SU-DHL-6 (cell line): ENCODE measurements at regions not wholly inside any gene's neighbourhood (a gene's known extent, or its start where the extent isn't known, plus 50 kb on each side); places are given as distances from the start of the nearest gene placed in this dataset.

Experiments used
- CTCF ChIP-seq: fragments of 200-600 bp; sonication (generic); IDR thresholded peaks from one replicate; pipeline ENCODE4 v1.5.1; 2017; ENCODE audit warnings: antibody characterized with exemption, mild to moderate bottlenecking, low read length, moderate library complexity; ENCODE audit not compliant: insufficient read depth, poor library complexity, severe bottlenecking
- EZH2phosphoT487 ChIP-seq: fragments of 200-600 bp; sonication (generic), shearing (Covaris generic); conservative IDR thresholded peaks from 2 replicates; pipeline ENCODE4 v1.6.1; 2018; ENCODE audit warnings: mild to moderate bottlenecking, antibody characterized with exemption, low read length, moderate library complexity, mixed read lengths

- TF ChIP-seq CTCF, result no peak
- TF ChIP-seq EZH2phosphoT487, result no peak
These were observed 378.3 kb downstream of the FBXW7 start for GRCh38 chr4:152157629-152158028.
